ENCODE measurements at regions not wholly inside any gene's neighbourhood (a gene's known extent, or its start where the extent isn't known, plus 50 kb on each side); places are given as distances from the start of the nearest gene placed in this dataset.

DNA sequence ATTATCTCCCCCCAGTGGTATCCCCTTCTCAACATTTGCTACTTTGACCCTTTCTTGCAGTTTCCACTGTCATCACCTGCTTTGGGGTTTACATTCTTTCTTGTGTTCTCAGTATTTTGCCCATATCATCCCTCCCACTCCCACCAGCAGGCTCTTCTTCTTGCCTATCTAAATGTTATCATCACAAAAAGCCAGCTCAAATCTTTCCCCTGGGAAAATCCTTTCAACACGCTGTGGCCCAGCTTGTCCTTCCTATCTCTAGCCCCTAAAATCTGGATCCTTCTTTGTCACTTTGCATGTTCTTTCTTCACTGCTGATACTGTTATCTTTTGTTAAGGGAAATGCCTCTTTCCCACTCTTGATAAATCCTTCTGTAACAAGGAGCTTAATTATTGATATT, 138.2 kb downstream of the RAD51AP2 start:
- no peaks in the 10 kb centered on the region for H4K20me1 ChIP-seq (ENCODE audit: control insufficient read depth, insufficient read depth, insufficient read length)
- WGBS (ENCODE audit: extremely low coverage, insufficient read length, low lambda C conversion rate), result no CpG with 5 or more reads among the region's 1 CpG

More for the DNA sequence above, 138.2 kb downstream of the RAD51AP2 start:
- Mint-ChIP-seq H3K9me3 (no peaks in the 10 kb centered on the region), H3K4me1 (peaks cover 2% of the 10 kb centered on the region in 2 experiments; a peak in 2 of 4 replicates), H3K36me3 (ENCODE audit: insufficient read depth in 1 of 3, low read depth in 3 of 3) (no peaks in the 10 kb centered on the region), H3K27ac (no peak overlapping the region), H3K4me3 (no peak overlapping the region), H3K27me3 (ENCODE audit: low read depth) (no peaks in the 10 kb centered on the region)
- Histone ChIP-seq H2BK12ac (ENCODE audit: insufficient read length, low read depth, low read length) (no peak overlapping the region), H4K91ac (ENCODE audit: insufficient read length, low read depth, low read length) (no peak overlapping the region), H4K8ac (replicated peaks; ENCODE audit: insufficient read length, low read depth, low read length) (no peak overlapping the region), H3K23me2 (ENCODE audit: insufficient read length, low read depth, low read length, poor library complexity, severe bottlenecking) (no peaks in the 10 kb centered on the region), H3K9ac (ENCODE audit: extremely low read depth, insufficient read length, low read length) (no peak overlapping the region), H3K56ac (ENCODE audit: insufficient read length, low read depth, low read length) (no peak overlapping the region), H3K79me2 (ENCODE audit: insufficient read depth, low read length) (no peaks in the 10 kb centered on the region), H3K79me1 (ENCODE audit: insufficient read depth, low read depth, low read length, poor library complexity, severe bottlenecking) (no peaks in the 10 kb centered on the region), H3K23ac (ENCODE audit: insufficient read length, low read depth, low read length) (no peak overlapping the region), H2BK15ac (ENCODE audit: low read depth, low read length) (no peak overlapping the region), H2BK5ac (ENCODE audit: insufficient read length, low read length) (no peak overlapping the region), H3K4me1 (ENCODE audit: insufficient read depth, low read length) (no peaks in the 10 kb centered on the region), H3K27me3 (ENCODE audit: insufficient read depth, low read length) (no peaks in the 10 kb centered on the region), H2BK20ac (ENCODE audit: low read depth, low read length, poor library complexity, severe bottlenecking) (no peak overlapping the region), H3K4me2 (ENCODE audit: insufficient read depth, insufficient read length, low read length) (no peak overlapping the region), H3K4ac (ENCODE audit: low read depth, low read length) (no peak overlapping the region), H3K27ac (ENCODE audit: insufficient read length, low read depth, low read length) (no peak overlapping the region), H4K5ac (ENCODE audit: insufficient read length, low read depth, low read length) (no peak overlapping the region), H2AK5ac (ENCODE audit: insufficient read length, low read length) (no peak overlapping the region), H3K14ac (ENCODE audit: insufficient read depth, low read length) (no peak overlapping the region), H2BK120ac (ENCODE audit: low read depth, low read length, poor library complexity, severe bottlenecking) (no peak overlapping the region), H3T11ph (ENCODE audit: low read length) (no peak overlapping the region), H3K9me3 (ENCODE audit: control insufficient read depth, low read depth, low read length) (no peaks in the 10 kb centered on the region), H2AFZ (ENCODE audit: low read length) (no peak overlapping the region), H3K18ac (ENCODE audit: insufficient read length, low read depth, low read length) (no peak overlapping the region)
- TF ChIP-seq, protein P1, sequence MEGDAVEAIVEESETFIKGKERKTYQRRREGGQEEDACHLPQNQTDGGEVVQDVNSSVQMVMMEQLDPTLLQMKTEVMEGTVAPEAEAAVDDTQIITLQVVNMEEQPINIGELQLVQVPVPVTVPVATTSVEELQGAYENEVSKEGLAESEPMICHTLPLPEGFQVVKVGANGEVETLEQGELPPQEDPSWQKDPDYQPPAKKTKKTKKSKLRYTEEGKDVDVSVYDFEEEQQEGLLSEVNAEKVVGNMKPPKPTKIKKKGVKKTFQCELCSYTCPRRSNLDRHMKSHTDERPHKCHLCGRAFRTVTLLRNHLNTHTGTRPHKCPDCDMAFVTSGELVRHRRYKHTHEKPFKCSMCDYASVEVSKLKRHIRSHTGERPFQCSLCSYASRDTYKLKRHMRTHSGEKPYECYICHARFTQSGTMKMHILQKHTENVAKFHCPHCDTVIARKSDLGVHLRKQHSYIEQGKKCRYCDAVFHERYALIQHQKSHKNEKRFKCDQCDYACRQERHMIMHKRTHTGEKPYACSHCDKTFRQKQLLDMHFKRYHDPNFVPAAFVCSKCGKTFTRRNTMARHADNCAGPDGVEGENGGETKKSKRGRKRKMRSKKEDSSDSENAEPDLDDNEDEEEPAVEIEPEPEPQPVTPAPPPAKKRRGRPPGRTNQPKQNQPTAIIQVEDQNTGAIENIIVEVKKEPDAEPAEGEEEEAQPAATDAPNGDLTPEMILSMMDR (conservative IDR thresholded peaks at IDR 0.05), result no peak
- DNase-seq, result no peak

Data from H9 (cell line).